COLO668 (cell line): ENCODE measurements at regions not wholly inside any gene's neighbourhood (a gene's known extent, or its start where the extent isn't known, plus 50 kb on each side); places are given as distances from the start of the nearest gene placed in this dataset.
"Not testable (repeated sequence)": the region's sequence is repeated elsewhere in the genome, so short reads cannot be mapped to it uniquely, and the experiment has no call there.

Source experiments
- DNase-seq: peaks from one replicate; lab custom pipeline; 2025; ENCODE audit not compliant: unreplicated experiment; lab: John Stamatoyannopoulos, UW

- no peak for DNase-seq
Observed at GRCh38 chr3:176247191-176247590, 950.1 kb downstream of the TBL1XR1 start.

DNA sequence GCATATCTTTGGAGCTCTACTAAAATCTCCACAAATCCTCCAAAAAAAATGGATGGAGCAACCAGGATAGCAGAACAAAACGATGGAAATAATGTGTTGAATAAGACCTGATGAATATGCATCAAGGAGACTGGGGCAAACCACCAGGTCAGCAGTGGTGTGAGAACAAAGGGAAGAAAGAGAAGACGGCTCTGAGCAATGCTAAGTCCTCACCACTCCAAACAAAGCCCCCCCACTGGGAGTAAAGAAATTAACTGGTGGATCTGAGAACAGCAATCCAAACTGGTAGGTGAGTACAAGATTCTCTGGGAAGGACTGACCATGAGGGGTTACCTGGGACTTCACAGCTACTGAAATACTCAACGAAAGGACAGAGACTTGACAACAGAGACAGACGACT is 977.3 kb downstream of the TBL1XR1 start:
- DNase-seq = no peak

DNA sequence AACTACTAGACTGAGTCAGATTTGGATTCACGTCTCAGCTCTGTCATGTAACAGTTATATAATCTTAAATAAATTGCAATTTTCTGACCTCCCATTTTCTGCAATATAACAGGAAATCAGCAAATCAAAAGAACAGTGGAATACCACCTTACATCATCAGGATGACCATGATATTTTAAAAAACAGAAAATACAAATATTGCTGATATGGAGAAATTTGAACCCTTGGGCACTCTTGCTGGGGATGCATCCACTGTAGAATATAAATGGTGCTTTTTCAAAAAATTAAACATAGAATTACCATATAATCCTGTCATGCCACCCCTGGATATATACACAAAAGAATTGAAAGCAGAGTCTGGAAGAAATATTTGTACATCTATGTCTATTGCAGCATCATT is 982.5 kb downstream of the TBL1XR1 start:
- DNase-seq = no peak

- DNase-seq = not testable (repeated sequence)
Observed at GRCh38 chr3:176213314-176213713, 984.0 kb downstream of the TBL1XR1 start.

- DNase-seq = no peak
Observed at GRCh38 chr3:176208915-176209314, 988.4 kb downstream of the TBL1XR1 start.

DNA sequence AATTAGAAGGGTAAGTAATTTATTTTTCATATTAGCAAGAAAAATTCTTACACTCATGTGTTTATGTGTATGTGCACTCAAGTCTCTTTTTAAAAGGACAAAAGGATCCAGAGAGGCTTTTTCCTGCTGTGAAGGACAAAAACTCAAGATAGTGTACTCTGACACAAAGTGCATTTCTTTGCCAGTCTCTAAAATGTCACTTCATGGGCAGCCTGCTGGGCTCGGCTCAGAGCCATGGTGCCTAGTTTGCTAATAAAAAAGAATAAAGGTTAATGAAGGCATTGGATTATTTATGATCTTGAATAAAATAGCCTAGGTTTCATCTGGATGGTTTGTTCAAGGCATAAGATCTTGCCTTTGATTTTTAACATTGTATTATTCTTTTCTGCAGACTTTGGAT is 989.0 kb downstream of the TBL1XR1 start:
- no peak for DNase-seq

DNA sequence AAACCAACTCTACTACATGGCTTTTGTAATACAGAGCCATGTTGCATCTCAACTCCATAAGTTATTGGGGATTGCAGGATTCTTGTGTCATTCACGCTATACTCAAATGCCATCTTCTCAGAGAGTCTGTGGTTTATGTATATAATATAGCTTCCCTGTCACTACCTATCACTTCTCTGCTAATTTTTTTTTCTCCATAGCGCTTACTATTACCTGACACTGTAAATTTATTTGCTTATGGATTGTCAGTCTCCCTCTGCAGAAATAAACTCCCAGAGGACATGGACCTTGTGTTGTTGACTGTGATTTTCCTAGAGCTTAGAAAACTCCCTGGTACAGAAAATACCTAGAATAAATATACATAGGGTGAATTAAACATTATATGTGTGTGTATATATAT is 990.5 kb downstream of the TBL1XR1 start:
- no peak for DNase-seq

- no peak for DNase-seq
Observed at GRCh38 chr3:176202652-176203051, 994.6 kb downstream of the TBL1XR1 start.

- DNase-seq = no peak
Observed at GRCh38 chr3:176193032-176193730, 1004.1 kb downstream of the TBL1XR1 start.

DNA sequence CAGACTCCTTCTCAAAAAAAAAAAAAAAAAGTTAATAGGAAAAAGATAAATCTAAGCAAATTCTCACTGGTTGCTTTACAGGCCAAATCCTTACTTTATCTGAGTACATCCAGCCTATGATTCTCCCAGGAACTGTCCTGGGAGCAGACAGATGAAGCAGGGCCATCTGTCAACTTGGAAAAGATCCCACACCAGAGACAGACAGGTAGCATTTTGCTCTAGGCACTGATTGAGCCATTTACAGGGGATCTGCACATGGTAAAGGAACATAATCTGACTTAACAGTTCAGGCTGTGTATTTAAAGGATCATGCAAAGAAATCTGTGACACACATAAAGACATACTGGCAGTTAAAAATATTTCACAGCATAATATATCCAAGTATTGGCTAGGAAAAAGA is 1006.5 kb downstream of the TBL1XR1 start:
- DNase-seq = no peak

GRCh38 chr3:176183181-176183580 is 1014.1 kb downstream of the TBL1XR1 start:
- no peak for DNase-seq

DNA sequence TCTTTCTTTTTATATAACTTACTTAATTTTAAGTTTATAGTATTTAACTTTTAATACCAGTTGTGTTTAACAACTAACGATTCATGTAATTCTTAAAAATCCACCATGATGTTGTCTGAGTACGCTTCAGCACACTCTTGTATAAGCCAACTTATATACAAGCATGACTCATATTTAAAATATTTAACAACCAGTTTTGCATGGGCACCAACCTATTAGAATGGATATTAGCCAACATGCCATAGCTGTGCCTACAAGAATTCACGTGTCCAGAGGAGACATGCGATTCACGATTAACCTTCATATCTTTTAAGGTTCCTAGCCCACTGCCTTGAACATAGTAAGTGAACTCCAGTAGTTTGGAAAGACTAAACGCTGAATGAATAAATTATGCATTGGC is 1023.2 kb downstream of the TBL1XR1 start:
- DNase-seq = no peak

- DNase-seq = no peak
Observed at GRCh38 chr3:176172492-176172891, 1024.8 kb downstream of the TBL1XR1 start.

DNA sequence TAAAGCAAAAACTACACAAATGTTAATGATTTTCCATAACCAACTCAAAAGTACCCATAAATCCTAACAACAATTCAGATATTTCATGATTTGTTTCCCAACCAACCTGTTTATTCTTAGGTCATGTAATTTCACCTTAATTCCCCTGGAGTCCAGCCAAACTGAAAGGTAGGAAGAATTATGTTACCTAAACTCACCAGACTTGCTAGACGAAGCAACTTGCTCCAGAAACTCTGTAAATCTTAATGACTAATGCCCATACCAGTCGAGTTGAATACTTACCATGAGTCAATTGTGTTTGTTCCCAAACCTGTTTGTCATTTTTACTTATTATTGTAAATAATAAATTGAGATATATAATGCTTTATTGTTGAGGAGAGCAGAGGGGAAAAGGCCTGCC is 1030.0 kb downstream of the TBL1XR1 start:
- no peak for DNase-seq

GRCh38 chr3:176160997-176161396 is 1036.3 kb downstream of the TBL1XR1 start:
- DNase-seq = no peak

GRCh38 chr3:176159796-176160195 is 1037.5 kb downstream of the TBL1XR1 start:
- no peak for DNase-seq

GRCh38 chr3:176155012-176155411 is 1042.3 kb downstream of the TBL1XR1 start:
- no peak for DNase-seq

GRCh38 chr3:176149567-176149966 is 1047.7 kb downstream of the TBL1XR1 start:
- DNase-seq = no peak

- peak; percentile 65 for DNase-seq
Observed at GRCh38 chr3:176147251-176147650, 1050.0 kb downstream of the TBL1XR1 start.

DNA sequence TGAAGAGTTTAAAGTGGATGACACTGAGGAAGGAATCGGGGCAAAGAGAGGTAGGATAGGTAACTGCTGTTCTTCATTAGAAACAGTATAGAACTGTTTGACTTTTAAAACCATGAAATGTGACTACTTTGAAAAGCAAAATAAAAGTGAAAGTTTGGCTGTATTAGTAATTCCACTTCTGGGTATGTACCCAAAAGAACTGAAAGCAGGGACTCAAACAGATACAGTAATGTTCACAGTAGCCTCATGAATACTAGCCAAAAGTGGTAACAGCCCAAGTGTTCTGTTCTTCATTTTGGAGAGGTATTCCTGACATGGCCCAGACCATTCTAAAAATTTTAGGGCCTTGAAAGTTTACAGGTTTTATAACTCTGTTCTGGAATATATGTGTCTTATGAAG is 1055.4 kb downstream of the TBL1XR1 start:
- DNase-seq = no peak

DNA sequence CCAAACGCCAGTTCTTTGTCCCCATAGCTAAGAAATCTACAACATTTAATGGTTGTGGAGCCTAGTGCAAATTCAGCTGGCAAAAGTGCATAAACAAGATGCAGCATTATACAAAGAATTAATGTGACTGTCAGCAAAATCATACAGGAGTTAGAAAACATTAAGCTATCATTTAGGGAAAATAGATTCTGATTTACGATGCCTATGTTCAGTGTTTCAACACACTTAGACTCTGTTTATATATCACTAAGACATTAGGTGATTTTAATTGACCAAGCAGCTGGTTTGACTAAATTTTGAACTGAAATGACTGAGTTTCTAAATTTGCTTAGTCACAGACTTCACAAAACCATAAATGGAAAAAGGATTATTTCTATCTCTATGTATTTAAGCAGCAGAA is 1076.8 kb downstream of the TBL1XR1 start:
- no peak for DNase-seq

GRCh38 chr3:176119826-176120225 is 1077.5 kb downstream of the TBL1XR1 start:
- no peak for DNase-seq

GRCh38 chr3:176106380-176106779 is 1090.9 kb downstream of the TBL1XR1 start:
- DNase-seq = no peak
